Mononuclear cell (primary cell): ENCODE measurements at regions not wholly inside any gene's neighbourhood (a gene's known extent, or its start where the extent isn't known, plus 50 kb on each side); places are given as distances from the start of the nearest gene placed in this dataset.
"Not testable (repeated sequence)": the region's sequence is repeated elsewhere in the genome, so short reads cannot be mapped to it uniquely, and the experiment has no call there.

ENCODE experiments used
- H3K27me3 ChIP-seq: 2 replicates; pipeline ENCODE4 v1.6.0; 2011; ENCODE audit warnings: low read length, control low read depth; ENCODE audit not compliant: insufficient read depth
- H3K4me1 ChIP-seq: 2 replicates; pipeline ENCODE4 v1.5.1; 2011; ENCODE audit warnings: mild to moderate bottlenecking, low read length, control low read depth; ENCODE audit not compliant: insufficient read depth
- H3K4me3 ChIP-seq: 2 replicates; pipeline ENCODE4 v1.5.1; 2011; ENCODE audit warnings: mild to moderate bottlenecking, low read length, moderate library complexity
- H3K9me3 ChIP-seq: 2 replicates; pipeline ENCODE4 v1.5.1; 2011; ENCODE audit warnings: low read depth, mild to moderate bottlenecking, control low read depth, low read length

DNA sequence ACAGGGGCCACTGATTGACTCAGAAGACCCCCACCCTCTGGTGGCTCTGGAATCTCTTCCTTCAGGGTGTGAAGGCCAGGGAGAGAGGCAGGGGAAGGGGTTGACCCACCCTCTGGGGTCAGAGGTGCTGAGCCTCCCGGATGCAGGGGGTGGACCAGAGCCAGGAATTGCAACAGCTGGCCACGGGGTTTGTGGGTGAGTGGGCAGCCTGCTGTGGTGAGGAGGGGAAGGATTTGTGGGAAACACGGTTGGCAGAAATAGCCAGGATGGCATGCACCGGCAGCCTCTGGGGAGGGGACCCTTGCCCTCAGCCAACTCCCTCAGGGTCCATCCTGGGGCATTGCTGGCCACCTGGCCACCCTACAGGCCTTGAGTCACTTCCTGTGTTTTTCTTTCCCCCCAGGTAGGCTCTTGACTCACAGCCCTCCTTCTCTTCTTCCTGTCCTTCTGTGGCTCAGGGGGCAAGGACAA, 92.8 kb downstream of the MRPL14 start:
- no peaks in the 10 kb centered on the region for H3K9me3 ChIP-seq
- H3K4me3 ChIP-seq, result no peak overlapping the region
- H3K4me1 ChIP-seq, result peaks cover 40% of the 10 kb centered on the region
- H3K27me3 ChIP-seq, result no peaks in the 10 kb centered on the region

- Histone ChIP-seq H3K9me3 (no peaks in the 10 kb centered on the region), H3K4me1 (peaks cover 20% of the 10 kb centered on the region), H3K27me3 (no peaks in the 10 kb centered on the region), H3K4me3 (no peak overlapping the region)
Measured at GRCh38 chr6:44030812-44031454, 96.3 kb downstream of the MRPL14 start.

GRCh38 chr6:44029444-44030185, 97.6 kb downstream of the MRPL14 start:
- H3K9me3 ChIP-seq, result no peaks in the 10 kb centered on the region

DNA sequence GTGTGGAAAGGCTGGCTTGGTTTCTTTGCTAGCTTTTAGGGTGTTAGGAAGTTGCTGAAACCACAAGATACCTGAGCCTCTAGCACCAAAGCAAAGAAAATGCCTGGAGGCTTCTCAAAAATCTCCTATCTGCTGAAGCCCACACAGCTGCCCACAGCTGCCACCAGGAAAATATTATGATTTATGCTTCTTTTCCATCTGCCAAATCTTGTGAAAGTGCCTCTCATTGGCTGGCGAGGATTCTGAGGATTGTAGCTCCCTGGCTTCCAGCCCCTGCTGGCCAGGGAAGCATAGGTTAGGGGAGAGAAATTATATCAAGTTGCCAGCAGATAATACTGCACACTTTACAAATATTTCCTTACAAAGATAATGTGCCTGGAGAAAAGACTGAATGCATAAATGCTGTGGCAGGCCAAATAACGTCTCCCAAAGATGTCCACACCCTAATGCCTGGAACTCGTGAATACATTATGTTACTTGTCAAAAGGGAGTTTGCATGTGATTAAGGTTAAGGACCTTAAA, 98.4 kb downstream of the MRPL14 start:
- H3K4me3 ChIP-seq, result no peak overlapping the region
- H3K9me3 ChIP-seq, result no peaks in the 10 kb centered on the region
- no peaks in the 10 kb centered on the region for H3K27me3 ChIP-seq
- H3K4me1 ChIP-seq, result no peaks in the 10 kb centered on the region

More at GRCh38 chr6:44029444-44030185, 97.6 kb downstream of the MRPL14 start:
- Histone ChIP-seq H3K27me3 (no peaks in the 10 kb centered on the region), H3K4me1 (peaks cover 7% of the 10 kb centered on the region), H3K4me3 (no peak overlapping the region)

DNA sequence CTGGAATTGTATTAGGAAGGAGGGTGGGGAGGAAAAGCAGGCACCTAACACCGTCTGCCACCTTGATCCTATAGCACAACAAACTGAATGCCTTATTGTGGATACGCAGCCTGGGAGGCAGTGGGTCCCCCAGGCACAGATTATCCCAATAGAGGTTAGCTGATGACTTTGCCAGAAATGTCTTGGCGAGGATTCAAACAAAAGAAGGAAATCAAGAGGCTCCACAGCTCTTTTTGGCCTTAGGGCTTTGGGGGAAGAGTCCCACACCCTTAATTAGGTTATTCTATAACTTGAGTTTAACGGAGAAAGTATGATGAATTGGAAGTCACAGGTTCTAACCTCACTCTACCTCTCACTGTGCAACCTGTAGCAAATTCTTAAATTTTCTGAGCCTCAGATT, 102.0 kb downstream of the MRPL14 start:
- Histone ChIP-seq H3K4me3 (no peak overlapping the region), H3K27me3 (no peaks in the 10 kb centered on the region), H3K4me1 (no peaks in the 10 kb centered on the region), H3K9me3 (no peaks in the 10 kb centered on the region)

- Histone ChIP-seq H3K4me1 (no peaks in the 10 kb centered on the region), H3K9me3 (no peaks in the 10 kb centered on the region), H3K4me3 (no peak overlapping the region), H3K27me3 (peaks cover under 1% of the 10 kb centered on the region)
Measured at GRCh38 chr6:44024574-44025219, 102.6 kb downstream of the MRPL14 start.

GRCh38 chr6:44023586-44024454, 103.4 kb downstream of the MRPL14 start:
- H3K9me3 ChIP-seq, result no peaks in the 10 kb centered on the region
- no peaks in the 10 kb centered on the region for H3K4me1 ChIP-seq
- H3K27me3 ChIP-seq, result peaks cover 4% of the 10 kb centered on the region
- no peak overlapping the region for H3K4me3 ChIP-seq

DNA sequence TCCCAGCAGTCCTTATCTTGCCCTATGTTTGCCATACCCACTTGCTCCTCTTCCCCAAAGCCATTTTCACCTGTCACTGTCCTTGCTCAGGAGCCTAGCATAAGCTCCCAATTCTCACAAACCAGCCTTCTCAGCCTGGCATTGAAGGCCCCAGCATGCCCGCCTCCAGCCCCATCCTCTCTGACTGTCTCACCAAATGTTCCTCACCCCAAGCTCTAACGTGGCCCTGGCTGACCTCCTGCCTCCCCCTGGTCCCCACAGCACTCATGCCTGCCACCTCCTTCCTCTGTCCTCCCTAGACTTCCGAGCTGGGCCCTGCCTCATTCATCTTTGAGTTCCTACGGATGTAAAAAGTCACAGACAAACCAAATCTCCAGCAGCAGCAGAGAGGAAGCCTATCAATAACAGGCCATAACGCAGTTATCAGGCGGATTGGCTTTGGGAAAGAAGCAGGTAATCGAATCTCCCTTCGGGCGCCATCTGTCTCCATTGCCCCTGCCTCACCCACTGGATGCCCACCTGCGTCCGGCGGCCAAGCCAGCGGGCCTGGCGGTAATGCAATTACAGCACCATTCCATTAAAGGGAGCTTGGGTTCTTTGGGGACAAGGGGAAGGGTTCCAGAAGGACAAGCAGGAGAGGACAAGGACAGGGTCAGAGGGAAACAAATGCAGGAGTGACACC, 104.4 kb downstream of the MRPL14 start:
- H3K27me3 ChIP-seq, result peaks cover 4% of the 10 kb centered on the region
- H3K4me3 ChIP-seq, result no peak overlapping the region
- no peaks in the 10 kb centered on the region for H3K4me1 ChIP-seq
- H3K9me3 ChIP-seq, result no peaks in the 10 kb centered on the region

- H3K9me3 ChIP-seq, result no peaks in the 10 kb centered on the region
- H3K4me1 ChIP-seq, result no peaks in the 10 kb centered on the region
- H3K4me3 ChIP-seq, result no peak overlapping the region
- peaks cover 4% of the 10 kb centered on the region for H3K27me3 ChIP-seq
Measured at GRCh38 chr6:44022296-44022661, 105.0 kb downstream of the MRPL14 start.

- Histone ChIP-seq H3K27me3 (peaks cover 4% of the 10 kb centered on the region), H3K9me3 (no peaks in the 10 kb centered on the region), H3K4me1 (no peaks in the 10 kb centered on the region), H3K4me3 (no peak overlapping the region)
Measured at GRCh38 chr6:44021589-44022295, 105.5 kb downstream of the MRPL14 start.

DNA sequence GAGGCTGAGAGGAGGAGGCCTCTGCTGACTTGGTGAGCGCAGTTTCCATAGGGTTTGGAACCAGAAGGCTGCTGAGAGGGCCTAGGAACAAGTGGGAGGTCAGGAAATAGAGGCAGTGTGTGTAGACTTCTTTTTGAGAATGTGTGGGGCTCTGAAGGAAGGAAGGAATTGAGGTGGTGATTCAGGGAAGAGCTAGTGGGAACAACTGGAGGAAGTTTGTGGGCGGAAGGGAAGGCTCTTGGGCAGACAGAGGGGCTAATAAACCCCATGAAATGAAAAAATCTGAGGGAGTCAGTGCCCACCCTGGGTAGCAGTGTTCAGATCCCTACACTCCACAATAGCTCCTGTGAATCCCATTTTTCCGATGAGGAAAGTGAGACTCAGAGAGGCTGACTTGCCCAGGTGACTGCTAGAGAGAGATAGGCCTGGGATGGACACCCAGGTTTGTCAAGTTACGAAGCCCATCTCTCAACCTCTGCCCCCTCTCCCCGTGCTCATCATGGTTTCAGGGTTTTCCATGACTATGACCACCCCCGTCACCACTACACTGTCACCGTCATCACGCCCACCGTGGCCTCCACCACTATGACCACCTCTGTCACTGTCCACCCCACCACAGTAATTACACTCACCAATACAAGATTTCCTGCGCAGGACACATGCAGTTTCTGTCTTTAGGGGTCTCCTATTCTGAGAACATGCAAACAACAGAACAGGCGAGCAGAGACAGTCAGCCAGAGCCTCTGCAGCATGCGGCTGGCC, 106.4 kb downstream of the MRPL14 start:
- Histone ChIP-seq H3K27me3 (peaks cover 4% of the 10 kb centered on the region), H3K9me3 (no peaks in the 10 kb centered on the region), H3K4me3 (no peak overlapping the region), H3K4me1 (no peaks in the 10 kb centered on the region)

- no peak overlapping the region for H3K4me3 ChIP-seq
Measured at GRCh38 chr6:44020148-44020547, 107.1 kb downstream of the MRPL14 start.

DNA sequence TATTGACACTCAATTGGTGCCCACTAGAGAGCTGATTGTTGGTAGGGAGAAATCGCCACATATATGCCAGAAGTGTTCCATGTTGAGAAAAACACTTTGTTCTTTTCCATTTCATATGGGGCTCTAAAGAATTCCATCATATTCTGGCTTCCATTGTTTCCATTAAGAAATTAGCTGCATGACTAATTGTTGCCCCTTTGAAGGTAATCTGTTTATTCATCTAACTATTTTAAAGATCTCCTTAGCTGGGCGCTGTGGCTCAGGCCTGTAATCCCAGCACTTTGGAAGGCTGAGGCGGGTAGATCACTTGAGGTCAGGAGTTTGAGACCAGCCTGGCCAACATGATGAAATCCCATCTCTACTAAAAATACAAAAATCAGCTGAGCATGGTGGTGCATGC, 109.9 kb downstream of the MRPL14 start:
- not testable (repeated sequence) for H3K4me1 ChIP-seq, H3K9me3 ChIP-seq, H3K27me3 ChIP-seq, H3K4me3 ChIP-seq

More at GRCh38 chr6:44020148-44020547, 107.1 kb downstream of the MRPL14 start:
- Histone ChIP-seq H3K9me3 (no peaks in the 10 kb centered on the region), H3K4me1 (no peaks in the 10 kb centered on the region), H3K27me3 (peaks cover 4% of the 10 kb centered on the region)
